ENCODE measurements at regions not wholly inside any gene's neighbourhood (a gene's known extent, or its start where the extent isn't known, plus 50 kb on each side); places are given as distances from the start of the nearest gene placed in this dataset.

DNA sequence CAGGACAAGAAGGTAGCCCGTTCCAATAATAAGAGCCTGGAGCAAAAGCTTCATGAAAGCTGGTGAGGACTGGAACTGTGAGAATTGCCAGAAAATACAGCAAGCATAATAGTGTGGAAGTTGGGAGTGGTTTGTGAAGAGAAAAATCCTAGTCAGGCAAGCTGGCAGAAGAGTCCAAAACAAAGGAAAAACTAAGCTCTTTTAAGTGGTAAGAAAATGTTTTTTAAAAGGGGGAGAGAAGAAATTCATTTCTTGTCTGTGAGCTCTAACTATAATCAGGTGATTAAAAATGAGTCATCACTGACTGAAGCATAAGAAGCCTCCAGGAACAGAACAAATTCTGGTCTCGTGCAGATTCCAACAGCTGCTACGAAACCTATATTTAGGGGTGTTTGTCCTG, 102.6 kb downstream of the CAAP1 start:
- ATAC-seq, result peak; percentile 51; the same call in 2 of the 3 replicates
- TF ChIP-seq PPARA (CRISPR knock-in tag; IDR thresholded peaks at IDR 0.05; ENCODE audit: borderline replicate concordance) (no peak), CSDC2 (CRISPR knock-in tag; IDR thresholded peaks at IDR 0.05) (no peak), ZNF565 (CRISPR knock-in tag; conservative IDR thresholded peaks at IDR 0.05; ENCODE audit: low read depth) (no peak), ZFP3 (CRISPR knock-in tag; IDR thresholded peaks at IDR 0.05) (no peak), SNAI2 (CRISPR knock-in tag; IDR thresholded peaks at IDR 0.05) (no peak)
- TF ChIP-seq, protein P1, sequence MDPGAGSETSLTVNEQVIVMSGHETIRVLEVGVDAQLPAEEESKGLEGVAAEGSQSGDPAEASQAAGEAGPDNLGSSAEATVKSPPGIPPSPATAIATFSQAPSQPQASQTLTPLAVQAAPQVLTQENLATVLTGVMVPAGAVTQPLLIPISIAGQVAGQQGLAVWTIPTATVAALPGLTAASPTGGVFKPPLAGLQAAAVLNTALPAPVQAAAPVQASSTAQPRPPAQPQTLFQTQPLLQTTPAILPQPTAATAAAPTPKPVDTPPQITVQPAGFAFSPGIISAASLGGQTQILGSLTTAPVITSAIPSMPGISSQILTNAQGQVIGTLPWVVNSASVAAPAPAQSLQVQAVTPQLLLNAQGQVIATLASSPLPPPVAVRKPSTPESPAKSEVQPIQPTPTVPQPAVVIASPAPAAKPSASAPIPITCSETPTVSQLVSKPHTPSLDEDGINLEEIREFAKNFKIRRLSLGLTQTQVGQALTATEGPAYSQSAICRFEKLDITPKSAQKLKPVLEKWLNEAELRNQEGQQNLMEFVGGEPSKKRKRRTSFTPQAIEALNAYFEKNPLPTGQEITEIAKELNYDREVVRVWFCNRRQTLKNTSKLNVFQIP (CRISPR knock-in tag; IDR thresholded peaks at IDR 0.05; ENCODE audit: borderline replicate concordance, low read depth), result no peak

DNA sequence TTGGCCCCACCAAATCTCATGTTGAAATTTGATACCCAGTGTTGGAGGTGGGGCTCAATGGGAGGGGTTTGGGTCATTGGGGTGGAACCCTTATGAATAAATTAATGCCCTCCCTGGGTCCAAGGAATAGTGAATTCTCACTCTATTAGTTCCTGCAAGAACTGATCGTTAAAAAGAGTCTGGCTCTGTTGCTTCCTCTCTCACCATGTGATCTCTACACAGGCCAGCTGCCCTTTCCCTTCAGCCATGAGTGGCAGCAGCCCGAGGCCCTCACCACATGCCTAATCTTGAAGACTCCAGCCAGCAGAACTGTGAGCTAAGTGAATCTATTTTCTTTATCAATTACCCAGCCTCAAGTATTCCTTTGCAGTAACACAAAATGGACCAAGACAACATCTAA, 106.0 kb downstream of the CAAP1 start:
- no peak for ATAC-seq
- TF ChIP-seq OSR1 (CRISPR knock-in tag; IDR thresholded peaks at IDR 0.05), result no peak
- TF ChIP-seq BACH2 (CRISPR knock-in tag; IDR thresholded peaks at IDR 0.05; ENCODE audit: borderline replicate concordance), result no peak
- TF ChIP-seq ZNF8 (CRISPR knock-in tag; IDR thresholded peaks at IDR 0.05), result no peak
- no peak for TF ChIP-seq ZFP30 (CRISPR knock-in tag; IDR thresholded peaks at IDR 0.05)
- TF ChIP-seq SNAI2 (CRISPR knock-in tag; IDR thresholded peaks at IDR 0.05), result no peak
- no peak for TF ChIP-seq PPARA (CRISPR knock-in tag; IDR thresholded peaks at IDR 0.05; ENCODE audit: borderline replicate concordance)
- no peak for TF ChIP-seq TCF4 (CRISPR knock-in tag; IDR thresholded peaks at IDR 0.05; ENCODE audit: borderline replicate concordance)
- no peak for TF ChIP-seq ESRRG (CRISPR knock-in tag; IDR thresholded peaks at IDR 0.05)
- TF ChIP-seq, protein P1 (CRISPR knock-in tag; IDR thresholded peaks at IDR 0.05; ENCODE audit: borderline replicate concordance, low read depth), result no peak
- TF ChIP-seq, protein P2, sequence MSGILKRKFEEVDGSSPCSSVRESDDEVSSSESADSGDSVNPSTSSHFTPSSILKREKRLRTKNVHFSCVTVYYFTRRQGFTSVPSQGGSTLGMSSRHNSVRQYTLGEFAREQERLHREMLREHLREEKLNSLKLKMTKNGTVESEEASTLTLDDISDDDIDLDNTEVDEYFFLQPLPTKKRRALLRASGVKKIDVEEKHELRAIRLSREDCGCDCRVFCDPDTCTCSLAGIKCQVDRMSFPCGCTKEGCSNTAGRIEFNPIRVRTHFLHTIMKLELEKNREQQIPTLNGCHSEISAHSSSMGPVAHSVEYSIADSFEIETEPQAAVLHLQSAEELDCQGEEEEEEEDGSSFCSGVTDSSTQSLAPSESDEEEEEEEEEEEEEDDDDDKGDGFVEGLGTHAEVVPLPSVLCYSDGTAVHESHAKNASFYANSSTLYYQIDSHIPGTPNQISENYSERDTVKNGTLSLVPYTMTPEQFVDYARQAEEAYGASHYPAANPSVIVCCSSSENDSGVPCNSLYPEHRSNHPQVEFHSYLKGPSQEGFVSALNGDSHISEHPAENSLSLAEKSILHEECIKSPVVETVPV (CRISPR knock-in tag; IDR thresholded peaks at IDR 0.05), result no peak
- TF ChIP-seq ARNTL (CRISPR knock-in tag; IDR thresholded peaks at IDR 0.05; ENCODE audit: borderline replicate concordance, low read depth), result no peak
- no peak for TF ChIP-seq CSDC2 (CRISPR knock-in tag; IDR thresholded peaks at IDR 0.05)
- TF ChIP-seq, protein P3, sequence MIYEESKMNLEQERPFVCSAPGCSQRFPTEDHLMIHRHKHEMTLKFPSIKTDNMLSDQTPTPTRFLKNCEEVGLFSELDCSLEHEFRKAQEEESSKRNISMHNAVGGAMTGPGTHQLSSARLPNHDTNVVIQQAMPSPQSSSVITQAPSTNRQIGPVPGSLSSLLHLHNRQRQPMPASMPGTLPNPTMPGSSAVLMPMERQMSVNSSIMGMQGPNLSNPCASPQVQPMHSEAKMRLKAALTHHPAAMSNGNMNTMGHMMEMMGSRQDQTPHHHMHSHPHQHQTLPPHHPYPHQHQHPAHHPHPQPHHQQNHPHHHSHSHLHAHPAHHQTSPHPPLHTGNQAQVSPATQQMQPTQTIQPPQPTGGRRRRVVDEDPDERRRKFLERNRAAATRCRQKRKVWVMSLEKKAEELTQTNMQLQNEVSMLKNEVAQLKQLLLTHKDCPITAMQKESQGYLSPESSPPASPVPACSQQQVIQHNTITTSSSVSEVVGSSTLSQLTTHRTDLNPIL (CRISPR knock-in tag; IDR thresholded peaks at IDR 0.05; ENCODE audit: low read depth), result no peak
- no peak for TF ChIP-seq GLIS3 (CRISPR knock-in tag; IDR thresholded peaks at IDR 0.05)
- TF ChIP-seq, protein P4, sequence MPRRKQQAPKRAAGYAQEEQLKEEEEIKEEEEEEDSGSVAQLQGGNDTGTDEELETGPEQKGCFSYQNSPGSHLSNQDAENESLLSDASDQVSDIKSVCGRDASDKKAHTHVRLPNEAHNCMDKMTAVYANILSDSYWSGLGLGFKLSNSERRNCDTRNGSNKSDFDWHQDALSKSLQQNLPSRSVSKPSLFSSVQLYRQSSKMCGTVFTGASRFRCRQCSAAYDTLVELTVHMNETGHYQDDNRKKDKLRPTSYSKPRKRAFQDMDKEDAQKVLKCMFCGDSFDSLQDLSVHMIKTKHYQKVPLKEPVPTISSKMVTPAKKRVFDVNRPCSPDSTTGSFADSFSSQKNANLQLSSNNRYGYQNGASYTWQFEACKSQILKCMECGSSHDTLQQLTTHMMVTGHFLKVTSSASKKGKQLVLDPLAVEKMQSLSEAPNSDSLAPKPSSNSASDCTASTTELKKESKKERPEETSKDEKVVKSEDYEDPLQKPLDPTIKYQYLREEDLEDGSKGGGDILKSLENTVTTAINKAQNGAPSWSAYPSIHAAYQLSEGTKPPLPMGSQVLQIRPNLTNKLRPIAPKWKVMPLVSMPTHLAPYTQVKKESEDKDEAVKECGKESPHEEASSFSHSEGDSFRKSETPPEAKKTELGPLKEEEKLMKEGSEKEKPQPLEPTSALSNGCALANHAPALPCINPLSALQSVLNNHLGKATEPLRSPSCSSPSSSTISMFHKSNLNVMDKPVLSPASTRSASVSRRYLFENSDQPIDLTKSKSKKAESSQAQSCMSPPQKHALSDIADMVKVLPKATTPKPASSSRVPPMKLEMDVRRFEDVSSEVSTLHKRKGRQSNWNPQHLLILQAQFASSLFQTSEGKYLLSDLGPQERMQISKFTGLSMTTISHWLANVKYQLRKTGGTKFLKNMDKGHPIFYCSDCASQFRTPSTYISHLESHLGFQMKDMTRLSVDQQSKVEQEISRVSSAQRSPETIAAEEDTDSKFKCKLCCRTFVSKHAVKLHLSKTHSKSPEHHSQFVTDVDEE (CRISPR knock-in tag; IDR thresholded peaks at IDR 0.05), result no peak
- TF ChIP-seq TOX (CRISPR knock-in tag; IDR thresholded peaks at IDR 0.05; ENCODE audit: borderline replicate concordance), result no peak
- no peak for TF ChIP-seq RARB (CRISPR knock-in tag; IDR thresholded peaks at IDR 0.05)
- TF ChIP-seq, protein P5, sequence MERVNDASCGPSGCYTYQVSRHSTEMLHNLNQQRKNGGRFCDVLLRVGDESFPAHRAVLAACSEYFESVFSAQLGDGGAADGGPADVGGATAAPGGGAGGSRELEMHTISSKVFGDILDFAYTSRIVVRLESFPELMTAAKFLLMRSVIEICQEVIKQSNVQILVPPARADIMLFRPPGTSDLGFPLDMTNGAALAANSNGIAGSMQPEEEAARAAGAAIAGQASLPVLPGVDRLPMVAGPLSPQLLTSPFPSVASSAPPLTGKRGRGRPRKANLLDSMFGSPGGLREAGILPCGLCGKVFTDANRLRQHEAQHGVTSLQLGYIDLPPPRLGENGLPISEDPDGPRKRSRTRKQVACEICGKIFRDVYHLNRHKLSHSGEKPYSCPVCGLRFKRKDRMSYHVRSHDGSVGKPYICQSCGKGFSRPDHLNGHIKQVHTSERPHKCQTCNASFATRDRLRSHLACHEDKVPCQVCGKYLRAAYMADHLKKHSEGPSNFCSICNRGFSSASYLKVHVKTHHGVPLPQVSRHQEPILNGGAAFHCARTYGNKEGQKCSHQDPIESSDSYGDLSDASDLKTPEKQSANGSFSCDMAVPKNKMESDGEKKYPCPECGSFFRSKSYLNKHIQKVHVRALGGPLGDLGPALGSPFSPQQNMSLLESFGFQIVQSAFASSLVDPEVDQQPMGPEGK (CRISPR knock-in tag; IDR thresholded peaks at IDR 0.05; ENCODE audit: borderline replicate concordance), result no peak

Measured in SK-N-SH treated with all-trans-retinoic acid at 6 μM for 48 hours (cell line).